Memory B cell (primary cell): ENCODE measurements at regions not wholly inside any gene's neighbourhood (a gene's known extent, or its start where the extent isn't known, plus 50 kb on each side); places are given as distances from the start of the nearest gene placed in this dataset.
"Not testable (repeated sequence)": the region's sequence is repeated elsewhere in the genome, so short reads cannot be mapped to it uniquely, and the experiment has no call there.

Experiments used
- ATAC-seq: fragments of 150-1000 bp; cut with Tn5 transposase; 2 replicates; pipeline ENCODE4 v1.10.0; 2021; ENCODE audit warnings: low read depth, mild to moderate bottlenecking, moderate library complexity
- DNase-seq, 2 donors: peaks; one replicate each; pipeline ENCODE4 v3.0.0; 2022; ENCODE audit warnings: low spot score in 2 of 2
- H3K27ac Mint-ChIP-seq: one replicate; pipeline ENCODE4 v1.8.0; 2022; ENCODE audit warnings: mild to moderate bottlenecking, moderate library complexity, mixed read lengths
- H3K27me3 Mint-ChIP-seq: one replicate; pipeline ENCODE4 v1.8.0; 2022; ENCODE audit warnings: mixed read lengths
- H3K36me3 Mint-ChIP-seq: one replicate; pipeline ENCODE4 v1.8.0; 2022; ENCODE audit warnings: mild to moderate bottlenecking, mixed read lengths
- H3K4me1 Mint-ChIP-seq: one replicate; pipeline ENCODE4 v1.8.0; 2022; ENCODE audit warnings: mixed read lengths
- H3K4me3 Mint-ChIP-seq: one replicate; pipeline ENCODE4 v1.8.0; 2022; ENCODE audit warnings: mild to moderate bottlenecking, moderate library complexity, mixed read lengths
- H3K9me3 Mint-ChIP-seq: one replicate; pipeline ENCODE4 v1.8.0; 2022; ENCODE audit warnings: mixed read lengths

DNA sequence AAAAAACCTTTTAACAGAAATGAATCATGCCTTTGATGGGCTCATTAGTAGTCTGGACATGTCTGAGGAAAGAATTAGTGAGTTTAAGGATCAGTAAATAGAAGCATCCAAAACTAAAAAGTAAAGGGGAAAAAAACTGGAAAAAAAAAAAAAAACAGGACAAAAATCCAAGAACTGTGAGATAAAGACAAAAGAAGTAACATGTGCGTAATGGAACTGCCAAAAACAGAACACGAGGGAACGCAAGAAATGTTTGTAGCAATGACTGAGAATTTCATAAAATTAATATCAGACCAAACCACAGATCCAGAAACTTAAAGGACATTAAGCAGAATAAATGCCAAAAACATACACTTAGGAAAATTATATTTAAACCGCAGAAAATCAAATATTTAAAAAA lies 77.4 kb downstream of the MS4A13 start:
- DNase-seq (no peak), ATAC-seq (no peak)
- H3K36me3 Mint-ChIP-seq = peaks cover 4% of the 10 kb centered on the region
- H3K4me3 Mint-ChIP-seq = no peak overlapping the region
- no peaks in the 10 kb centered on the region for H3K27me3 Mint-ChIP-seq
- peaks cover 2% of the 10 kb centered on the region for H3K4me1 Mint-ChIP-seq
- peaks cover 15% of the 10 kb centered on the region for H3K9me3 Mint-ChIP-seq
- H3K27ac Mint-ChIP-seq = no peak overlapping the region

DNA sequence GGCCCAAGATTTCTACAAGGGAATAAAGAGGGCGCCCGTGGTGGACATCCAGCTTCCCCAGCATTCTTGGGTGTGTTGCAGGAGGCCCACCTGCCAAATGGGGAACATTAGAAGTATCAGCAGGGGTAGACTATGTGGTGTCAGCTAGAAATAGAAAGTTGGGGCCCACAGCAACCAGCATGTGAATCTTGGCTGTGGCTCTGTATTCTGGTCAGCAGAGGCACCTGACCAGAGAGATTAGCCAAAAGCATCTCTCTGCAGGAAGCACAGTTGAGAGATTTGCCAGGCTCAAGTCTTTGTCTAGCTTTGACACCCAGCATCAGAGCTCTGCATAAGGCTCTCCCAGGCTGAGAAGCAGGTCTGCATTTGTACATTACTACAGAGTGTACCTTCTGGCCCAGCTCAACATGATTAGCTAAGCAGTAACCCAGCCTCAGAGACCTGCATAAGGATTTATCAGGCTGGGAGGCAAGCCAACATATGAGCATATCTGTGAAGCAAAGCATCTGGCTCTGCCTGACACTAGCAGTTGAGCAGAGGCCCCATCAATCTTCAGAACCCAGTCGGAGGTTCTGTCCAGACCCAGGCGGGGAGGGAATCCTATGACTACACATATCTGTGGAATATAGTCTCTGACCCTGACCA lies 79.9 kb downstream of the MS4A13 start:
- ATAC-seq (no peak), DNase-seq (no peak)
- no peak overlapping the region for H3K4me3 Mint-ChIP-seq
- no peaks in the 10 kb centered on the region for H3K27me3 Mint-ChIP-seq
- peaks cover 2% of the 10 kb centered on the region for H3K4me1 Mint-ChIP-seq
- peaks cover 15% of the 10 kb centered on the region for H3K9me3 Mint-ChIP-seq
- H3K36me3 Mint-ChIP-seq = peaks cover 4% of the 10 kb centered on the region
- H3K27ac Mint-ChIP-seq = no peak overlapping the region

DNA sequence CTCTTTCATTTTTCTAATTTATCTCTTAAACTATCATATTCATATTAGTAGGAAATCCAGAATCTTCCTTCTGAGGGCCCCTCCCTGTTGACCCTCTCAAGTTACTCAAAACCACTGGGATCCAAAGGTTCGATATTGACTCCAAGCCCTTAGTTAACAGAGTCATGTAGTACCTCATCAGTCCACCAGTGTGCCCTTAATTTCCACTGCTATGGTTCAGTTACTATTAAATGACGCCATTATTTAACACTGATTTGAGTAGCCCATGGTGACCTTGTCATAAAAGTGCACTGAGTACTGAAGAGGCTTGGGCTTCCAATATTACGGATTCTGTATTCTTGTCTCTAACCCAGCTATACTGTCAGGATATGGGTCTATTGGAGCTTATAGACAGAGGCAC lies 91.9 kb upstream of the MS4A8 start:
- no peak overlapping the region for H3K27ac Mint-ChIP-seq

DNA sequence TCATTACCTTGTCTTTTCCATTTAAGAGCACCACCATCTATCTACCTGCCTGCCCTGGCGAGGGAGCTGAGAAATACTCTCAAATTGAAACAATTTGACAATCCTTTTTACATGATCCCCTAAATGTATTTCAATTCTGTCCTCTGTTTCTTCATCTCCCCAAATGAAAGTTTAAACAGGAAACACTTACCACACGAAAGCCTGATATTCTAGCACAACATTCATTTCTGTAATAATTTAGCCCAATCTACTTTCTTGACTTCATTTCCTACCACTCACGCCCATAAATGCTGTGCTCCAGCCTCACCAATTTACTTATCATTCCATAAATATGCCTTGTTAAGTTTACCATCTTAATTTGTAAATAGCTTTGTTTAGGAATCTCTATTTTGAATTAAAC lies 89.8 kb upstream of the MS4A8 start:
- H3K4me1 Mint-ChIP-seq = no peaks in the 10 kb centered on the region
- H3K9me3 Mint-ChIP-seq = no peaks in the 10 kb centered on the region
- no peaks in the 10 kb centered on the region for H3K36me3 Mint-ChIP-seq
- ATAC-seq = no peak
- DNase-seq = no peak
- peaks cover 3% of the 10 kb centered on the region for H3K27me3 Mint-ChIP-seq
- no peak overlapping the region for H3K4me3 Mint-ChIP-seq
- no peak overlapping the region for H3K27ac Mint-ChIP-seq

More for the DNA sequence above, 91.9 kb upstream of the MS4A8 start:
- no peaks in the 10 kb centered on the region for H3K4me1 Mint-ChIP-seq
- DNase-seq (no peak), ATAC-seq (no peak)
- peaks cover 3% of the 10 kb centered on the region for H3K27me3 Mint-ChIP-seq
- H3K4me3 Mint-ChIP-seq = no peak overlapping the region
- no peaks in the 10 kb centered on the region for H3K9me3 Mint-ChIP-seq
- H3K36me3 Mint-ChIP-seq = no peaks in the 10 kb centered on the region

DNA sequence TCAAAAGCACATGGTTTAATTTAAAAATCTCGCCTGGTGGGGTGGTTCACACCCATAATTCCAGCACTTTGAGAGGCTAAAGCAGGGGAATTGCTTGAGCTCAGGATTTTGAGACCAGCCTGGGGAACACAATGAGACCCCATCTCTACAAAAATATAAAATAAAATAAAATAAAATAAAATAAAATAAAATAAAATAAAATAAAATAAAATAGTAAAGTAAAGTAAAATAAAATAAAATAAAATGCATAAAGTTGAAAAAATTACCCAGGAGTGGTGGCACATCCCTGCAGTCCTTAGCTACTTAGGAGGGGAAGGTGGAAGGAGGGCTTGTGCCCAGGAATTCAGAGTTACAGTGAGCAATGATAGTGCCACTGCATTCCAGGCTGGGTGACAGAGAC lies 88.7 kb upstream of the MS4A8 start:
- Mint-ChIP-seq H3K4me3 (no peak overlapping the region), H3K27ac (no peak overlapping the region), H3K27me3 (peaks cover 3% of the 10 kb centered on the region), H3K4me1 (no peaks in the 10 kb centered on the region), H3K36me3 (no peaks in the 10 kb centered on the region), H3K9me3 (no peaks in the 10 kb centered on the region)
- DNase-seq (no peak), ATAC-seq (no peak)

DNA sequence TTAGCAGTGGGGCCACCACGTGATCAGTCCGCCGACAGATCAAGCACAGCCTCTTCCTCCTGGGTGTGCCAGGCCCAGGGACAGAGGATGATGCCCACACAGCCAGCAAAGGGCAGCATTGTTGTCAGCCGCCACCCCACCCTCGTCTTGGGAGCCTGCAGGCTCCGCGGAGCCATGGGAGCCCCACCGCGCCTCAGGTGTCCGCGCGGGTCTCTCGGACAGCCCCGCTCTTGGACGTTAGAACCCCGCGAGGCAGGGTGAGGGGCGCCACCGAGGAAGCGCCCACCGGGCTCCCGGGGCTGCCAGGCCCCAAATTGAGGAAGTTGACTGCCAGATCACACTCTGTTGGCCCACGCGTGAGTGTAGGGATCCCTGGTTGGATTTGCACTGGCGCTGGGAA lies 83.9 kb upstream of the MS4A8 start:
- Mint-ChIP-seq H3K36me3 (no peaks in the 10 kb centered on the region), H3K27ac (no peak overlapping the region), H3K4me3 (no peak overlapping the region), H3K9me3 (no peaks in the 10 kb centered on the region), H3K27me3 (peaks cover 1% of the 10 kb centered on the region), H3K4me1 (peaks cover 5% of the 10 kb centered on the region)
- no peak for DNase-seq
- no peak for ATAC-seq

DNA sequence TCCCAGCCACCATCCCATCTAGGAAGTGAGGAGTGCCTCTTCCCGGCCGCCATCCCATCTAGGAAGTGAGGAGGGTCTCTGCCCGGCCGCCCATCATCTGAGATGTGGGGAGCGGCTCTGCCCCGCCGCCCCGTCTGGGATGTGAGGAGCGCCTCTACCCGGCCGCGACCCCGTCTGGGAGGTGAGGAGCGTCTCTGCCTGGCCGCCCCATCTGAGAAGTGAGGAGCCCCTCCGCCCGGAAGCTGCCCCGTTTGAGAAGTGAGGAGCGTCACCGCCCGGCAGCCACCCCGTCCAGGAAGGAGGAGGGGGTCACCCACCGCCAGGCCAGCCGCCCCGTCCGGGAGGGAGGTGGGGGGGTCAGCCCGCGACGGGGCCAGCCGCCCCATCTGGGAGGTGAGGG lies 77.5 kb upstream of the MS4A8 start:
- H3K36me3 Mint-ChIP-seq, H3K27ac Mint-ChIP-seq, ATAC-seq, H3K4me1 Mint-ChIP-seq, DNase-seq, H3K27me3 Mint-ChIP-seq, H3K4me3 Mint-ChIP-seq, H3K9me3 Mint-ChIP-seq: not testable (repeated sequence)

DNA sequence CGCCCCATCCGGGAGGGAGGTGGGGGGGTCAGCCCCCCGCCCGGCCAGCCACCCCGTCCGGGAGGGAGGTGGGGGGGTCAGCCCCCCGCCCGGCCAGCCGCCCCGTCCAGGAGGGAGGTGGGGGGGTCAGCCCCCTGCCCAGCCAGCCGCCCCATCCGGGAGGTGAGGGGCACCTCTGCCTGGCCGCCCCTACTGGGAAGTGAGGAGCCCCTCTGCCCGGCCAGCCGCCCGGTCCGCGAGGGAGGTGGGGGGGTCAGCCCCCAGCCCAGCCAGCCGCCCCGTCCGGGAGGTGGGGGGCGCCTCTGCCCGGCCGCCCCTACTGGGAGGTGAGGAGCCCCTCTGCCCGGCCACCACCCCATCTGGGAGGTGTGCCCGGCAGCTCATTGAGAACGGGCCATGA lies 76.6 kb upstream of the MS4A8 start:
- H3K27ac Mint-ChIP-seq, H3K27me3 Mint-ChIP-seq, H3K4me1 Mint-ChIP-seq, H3K9me3 Mint-ChIP-seq, ATAC-seq, DNase-seq, H3K4me3 Mint-ChIP-seq, H3K36me3 Mint-ChIP-seq: not testable (repeated sequence)

DNA sequence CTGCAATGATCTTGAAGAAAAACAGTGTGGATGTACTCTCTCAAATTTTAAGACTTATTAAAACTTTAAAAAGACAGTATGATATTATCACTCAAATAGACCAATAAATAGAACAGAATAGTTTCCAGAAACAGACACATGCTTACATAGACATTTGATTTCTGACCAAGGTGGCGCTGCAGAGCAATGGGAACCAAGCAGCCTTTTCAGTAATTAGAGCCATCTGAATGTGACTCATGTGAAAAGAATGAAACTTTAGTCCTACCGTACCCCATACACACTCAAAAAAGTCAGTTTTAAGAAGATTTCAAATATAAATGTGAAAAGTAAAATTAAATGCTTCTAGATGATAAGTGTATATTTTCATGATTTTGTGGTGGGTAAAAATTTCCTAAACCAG lies 74.2 kb upstream of the MS4A8 start:
- no peak for ATAC-seq
- H3K4me3 Mint-ChIP-seq = no peak overlapping the region
- H3K27me3 Mint-ChIP-seq = no peaks in the 10 kb centered on the region
- no peak for DNase-seq
- H3K36me3 Mint-ChIP-seq = peaks cover 2% of the 10 kb centered on the region
- H3K4me1 Mint-ChIP-seq = peaks cover 5% of the 10 kb centered on the region
- no peak overlapping the region for H3K27ac Mint-ChIP-seq
- peaks cover 5% of the 10 kb centered on the region for H3K9me3 Mint-ChIP-seq

DNA sequence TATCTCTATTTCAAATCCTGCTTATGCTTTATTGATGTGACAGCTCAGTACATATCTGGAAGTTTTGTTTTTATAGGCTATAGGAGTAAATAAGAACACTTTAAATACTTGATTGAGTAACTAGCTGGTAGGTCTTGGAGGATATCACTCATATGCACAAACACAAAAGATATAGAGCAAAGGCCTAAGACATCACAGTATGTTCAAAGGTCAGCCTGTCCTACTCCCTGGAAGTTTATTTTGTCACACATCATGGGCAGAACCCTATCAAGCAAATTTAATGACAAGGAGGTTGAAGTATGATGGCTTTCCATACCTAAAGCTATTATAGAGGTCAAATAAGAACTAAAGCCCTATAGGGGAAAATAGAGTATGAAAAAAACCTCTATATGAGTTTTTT lies 70.0 kb upstream of the MS4A8 start:
- ATAC-seq (no peak), DNase-seq (no peak)
- no peaks in the 10 kb centered on the region for H3K27me3 Mint-ChIP-seq
- no peaks in the 10 kb centered on the region for H3K36me3 Mint-ChIP-seq
- peaks cover 31% of the 10 kb centered on the region for H3K4me1 Mint-ChIP-seq
- H3K9me3 Mint-ChIP-seq = no peaks in the 10 kb centered on the region
- no peak overlapping the region for H3K4me3 Mint-ChIP-seq
- no peak overlapping the region for H3K27ac Mint-ChIP-seq

DNA sequence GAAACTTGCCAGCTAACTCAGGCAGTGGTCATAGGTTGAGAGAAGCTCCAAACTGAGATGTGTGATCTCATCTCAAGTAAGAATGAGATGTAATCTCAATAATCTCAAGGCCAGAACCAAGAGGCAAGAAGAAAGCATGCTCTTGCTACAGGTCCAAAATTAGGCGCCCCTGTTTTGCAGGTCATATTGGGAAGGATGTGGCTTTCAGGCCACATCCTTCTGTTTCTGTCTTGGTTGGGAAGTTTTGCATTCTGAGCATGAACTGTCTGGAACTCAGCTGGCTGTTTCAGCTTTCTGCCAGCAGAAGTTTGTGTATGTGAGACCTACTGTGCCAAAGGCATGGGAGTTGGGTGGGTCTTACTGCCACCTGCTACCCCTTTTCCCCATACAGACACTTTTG lies 67.5 kb upstream of the MS4A8 start:
- DNase-seq (no peak), ATAC-seq (no peak)
- Mint-ChIP-seq H3K36me3 (peaks cover 2% of the 10 kb centered on the region), H3K9me3 (no peaks in the 10 kb centered on the region), H3K4me3 (no peak overlapping the region), H3K27ac (peak overlapping the region; percentile 45), H3K27me3 (peaks cover under 1% of the 10 kb centered on the region), H3K4me1 (peaks cover 29% of the 10 kb centered on the region)

DNA sequence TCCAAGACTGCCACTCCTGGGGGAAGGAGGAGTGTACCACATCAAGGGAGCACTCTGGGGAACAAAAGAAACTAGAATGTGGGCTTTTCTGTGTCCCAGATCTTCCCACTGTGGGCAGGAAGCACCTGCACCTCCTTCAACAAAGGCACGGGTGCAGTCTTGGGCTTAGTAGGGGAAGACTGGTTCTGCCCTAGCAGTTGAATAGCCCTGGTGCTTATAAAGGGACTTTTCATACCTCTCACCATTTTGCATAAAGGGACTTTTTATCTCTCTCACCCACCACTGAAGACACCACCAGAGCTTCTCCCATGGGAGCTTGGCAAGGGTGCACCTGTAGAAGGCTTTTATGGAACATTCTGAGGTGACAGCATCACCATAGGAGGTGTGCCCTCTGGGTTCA lies 65.8 kb upstream of the MS4A8 start:
- H3K27ac Mint-ChIP-seq = no peak overlapping the region
- no peak overlapping the region for H3K4me3 Mint-ChIP-seq
- DNase-seq (peak; percentile 24 to 26), ATAC-seq (peak; percentile 94)
- H3K9me3 Mint-ChIP-seq = no peaks in the 10 kb centered on the region
- peaks cover 1% of the 10 kb centered on the region for H3K27me3 Mint-ChIP-seq
- peaks cover 3% of the 10 kb centered on the region for H3K36me3 Mint-ChIP-seq
- H3K4me1 Mint-ChIP-seq = peaks cover 29% of the 10 kb centered on the region

DNA sequence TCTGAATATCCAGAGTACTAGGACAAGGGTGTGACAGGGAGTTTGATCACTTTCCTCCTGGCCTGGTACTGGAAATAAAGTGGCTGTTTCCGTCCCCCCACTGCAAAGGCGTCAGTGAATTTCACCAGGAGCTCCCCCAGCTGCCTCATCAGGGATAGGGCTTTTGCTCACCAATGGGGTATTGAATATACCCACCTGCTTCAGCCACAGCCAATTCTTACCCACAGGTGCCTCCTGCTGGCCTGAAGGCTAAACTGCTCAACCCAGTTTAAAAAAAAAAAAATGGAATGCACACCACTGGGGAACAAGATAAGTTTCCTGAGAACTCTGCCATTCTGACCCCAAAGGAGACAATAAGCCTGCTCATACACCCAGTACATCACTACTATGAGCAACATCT lies 65.3 kb upstream of the MS4A8 start:
- H3K27me3 Mint-ChIP-seq = peaks cover 1% of the 10 kb centered on the region
- peak; percentile 44 for ATAC-seq
- H3K27ac Mint-ChIP-seq = no peak overlapping the region
- H3K4me3 Mint-ChIP-seq = no peak overlapping the region
- H3K9me3 Mint-ChIP-seq = no peaks in the 10 kb centered on the region
- H3K36me3 Mint-ChIP-seq = peaks cover 3% of the 10 kb centered on the region
- peaks cover 29% of the 10 kb centered on the region for H3K4me1 Mint-ChIP-seq
- DNase-seq = peak; percentile 25 to 30

DNA sequence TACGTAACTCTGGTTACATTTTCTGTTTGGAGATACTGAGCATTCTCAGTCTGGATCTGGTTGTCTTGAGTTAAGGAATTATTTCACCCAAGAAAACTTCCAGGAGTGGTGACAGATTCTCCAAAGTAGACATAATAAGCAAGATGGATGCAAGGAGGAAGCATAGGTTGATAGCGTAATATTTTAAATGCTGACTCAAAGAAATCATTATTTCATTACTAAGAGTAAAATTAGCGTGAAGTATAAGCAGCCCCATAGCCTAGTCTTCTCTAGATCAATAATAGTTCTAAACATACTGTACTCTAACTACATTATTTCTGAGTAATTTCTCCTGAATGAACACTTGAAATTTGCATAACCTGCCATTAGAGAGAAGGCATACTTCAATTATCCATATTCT lies 57.5 kb upstream of the MS4A8 start:
- Mint-ChIP-seq H3K4me3 (no peak overlapping the region), H3K9me3 (peaks cover 4% of the 10 kb centered on the region), H3K4me1 (no peaks in the 10 kb centered on the region), H3K36me3 (peaks cover 1% of the 10 kb centered on the region), H3K27me3 (peaks cover 1% of the 10 kb centered on the region), H3K27ac (no peak overlapping the region)
- ATAC-seq = no peak
- DNase-seq = no peak

DNA sequence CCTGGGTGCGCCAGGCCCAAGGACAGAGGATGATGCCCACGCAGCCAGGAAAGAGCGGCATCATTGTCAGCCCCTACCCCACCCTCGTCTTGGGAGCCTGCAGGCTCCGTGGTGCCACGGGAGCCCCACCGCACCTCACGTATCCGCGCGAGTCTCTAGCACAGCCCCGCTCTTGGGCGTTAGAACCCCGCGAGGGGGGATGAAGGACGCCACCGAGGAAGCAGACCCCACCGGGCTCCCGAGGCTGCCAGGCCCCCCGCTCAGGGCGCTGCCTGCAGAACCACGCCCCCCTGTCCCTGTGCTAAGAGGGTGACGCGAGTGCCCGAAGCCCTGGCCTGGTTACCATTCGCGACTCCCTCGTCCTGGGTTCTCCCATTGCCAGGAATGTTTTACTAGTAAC lies 52.3 kb upstream of the MS4A8 start:
- DNase-seq (no peak), ATAC-seq (no peak)
- Mint-ChIP-seq H3K9me3 (peaks cover 5% of the 10 kb centered on the region), H3K4me1 (no peaks in the 10 kb centered on the region), H3K4me3 (no peak overlapping the region), H3K27ac (no peak overlapping the region), H3K27me3 (peaks cover 3% of the 10 kb centered on the region), H3K36me3 (no peaks in the 10 kb centered on the region)
